Gastroesophageal sphincter (tissue), 4 donors: ENCODE measurements at regions not wholly inside any gene's neighbourhood (a gene's known extent, or its start where the extent isn't known, plus 50 kb on each side); places are given as distances from the start of the nearest gene placed in this dataset.

Experiments
- ATAC-seq: fragments of 150-250 bp; one replicate; pipeline ENCODE4 v1.9.1; 2016; ENCODE audit warnings: mild to moderate bottlenecking, moderate library complexity
- H3K27ac ChIP-seq, 4 donors: fragments of 200-600 bp; sonication (generic) in 3 of 4; 1 replicate in 3 of 4; 2 replicates in 1 of 4; pipeline ENCODE4 v1.5.1; 2016 to 2019
- H3K27me3 ChIP-seq: fragments of 200-600 bp; sonication (generic); one replicate; pipeline ENCODE4 v1.5.1; 2019
- H3K36me3 ChIP-seq, 2 donors: fragments of 200-600 bp; sonication (generic); one replicate each; pipeline ENCODE4 v1.5.1; 2019; ENCODE audit warnings: control low read depth in 1 of 2
- H3K4me1 ChIP-seq, 3 donors: fragments of 200-600 bp; sonication (generic); 1 replicate in 2 of 3; 2 replicates in 1 of 3; pipeline ENCODE4 v1.5.1; 2016 to 2019; ENCODE audit warnings: control low read depth in 2 of 3
- H3K4me3 ChIP-seq, 2 donors: fragments of 200-600 bp; sonication (generic); one replicate each; pipeline ENCODE4 v1.5.1; 2019; ENCODE audit warnings: mild to moderate bottlenecking in 1 of 2, moderate library complexity in 1 of 2
- H3K9me3 ChIP-seq, 3 donors: fragments of 200-600 bp; sonication (generic); one replicate each; pipeline ENCODE4 v1.5.1; 2017 to 2019; ENCODE audit warnings: control low read depth in 2 of 3
- CTCF ChIP-seq, 4 experiments: fragments of 200-600 bp in 2 of 4; fragments of 450-650 bp in 2 of 4; sonication (generic) in 1 of 4; IDR thresholded peaks; one replicate each; pipeline ENCODE4 v1.5.1; 2017 to 2019; ENCODE audit warnings: antibody characterized with exemption in 4 of 4, mild to moderate bottlenecking in 2 of 4, moderate library complexity in 2 of 4
- EP300 ChIP-seq: sonication (generic); formaldehyde crosslinking; IDR thresholded peaks from one replicate; pipeline ENCODE4 v1.6.1; 2017; ENCODE audit warnings: antibody characterized with exemption, mild to moderate bottlenecking
- POLR2A ChIP-seq, 2 donors: fragments of 450-650 bp; IDR thresholded peaks; one replicate each; pipeline ENCODE4 v1.6.1; 2017; ENCODE audit warnings: antibody characterized with exemption in 2 of 2, mild to moderate bottlenecking in 2 of 2, moderate library complexity in 1 of 2
- POLR2AphosphoS5 ChIP-seq: sonication (generic); formaldehyde crosslinking; IDR thresholded peaks from one replicate; pipeline ENCODE4 v1.6.1; 2017; ENCODE audit warnings: antibody characterized with exemption
- WGBS, 2 donors: methylation state at CpG; one replicate each; pipeline ENCODE4 v1.1.5; 2018; ENCODE audit warnings: low coverage in 1 of 2; 5-methylcytosine and 5-hydroxymethylcytosine counted together

- no peak overlapping the region for H3K27ac ChIP-seq
- WGBS, 2 donors = 76 to 86% methylated on average over 2 of the region's 2 CpGs
- no peak for TF ChIP-seq POLR2A (IDR thresholded peaks at IDR 0.05)
- no peak for TF ChIP-seq CTCF (IDR thresholded peaks at IDR 0.05)
- TF ChIP-seq EP300 = no peak
- TF ChIP-seq POLR2AphosphoS5 = no peak
- ATAC-seq = no peak
- H3K36me3 ChIP-seq = no peaks in the 10 kb centered on the region
- H3K4me1 ChIP-seq = no peaks in the 10 kb centered on the region
- no peaks in the 10 kb centered on the region for H3K9me3 ChIP-seq
- no peak overlapping the region for H3K4me3 ChIP-seq
- no peaks in the 10 kb centered on the region for H3K27me3 ChIP-seq
Measured at GRCh38 chr13:37412241-37412921, 186.2 kb downstream of the POSTN start.

GRCh38 chr13:37410316-37410715 is 188.3 kb downstream of the POSTN start:
- 51 to 75% methylated on average over 4 to 6 of the region's 6 CpGs for WGBS, 2 donors
- H3K36me3 ChIP-seq = no peaks in the 10 kb centered on the region
- H3K9me3 ChIP-seq = no peaks in the 10 kb centered on the region
- TF ChIP-seq CTCF (IDR thresholded peaks at IDR 0.05) (no peak), POLR2AphosphoS5 (no peak), POLR2A (IDR thresholded peaks at IDR 0.05) (no peak), EP300 (no peak)
- no peaks in the 10 kb centered on the region for H3K27me3 ChIP-seq
- H3K4me1 ChIP-seq = no peaks in the 10 kb centered on the region
- no peak overlapping the region for H3K4me3 ChIP-seq
- H3K27ac ChIP-seq = no peak overlapping the region
- ATAC-seq = no peak

GRCh38 chr13:37409756-37410155 is 188.8 kb downstream of the POSTN start:
- H3K4me1 ChIP-seq = no peaks in the 10 kb centered on the region
- no peak for ATAC-seq
- H3K36me3 ChIP-seq = no peaks in the 10 kb centered on the region
- H3K9me3 ChIP-seq = no peaks in the 10 kb centered on the region
- no peak overlapping the region for H3K27ac ChIP-seq
- H3K4me3 ChIP-seq = no peak overlapping the region
- H3K27me3 ChIP-seq = no peaks in the 10 kb centered on the region
- TF ChIP-seq EP300 = no peak
- TF ChIP-seq POLR2A (IDR thresholded peaks at IDR 0.05) = no peak
- no peak for TF ChIP-seq CTCF (IDR thresholded peaks at IDR 0.05)
- no peak for TF ChIP-seq POLR2AphosphoS5

- H3K27me3 ChIP-seq = no peaks in the 10 kb centered on the region
- no peak overlapping the region for H3K27ac ChIP-seq
- WGBS, 2 donors = 86 to 93% methylated on average over 4 of the region's 4 CpGs
- no peak for ATAC-seq
- TF ChIP-seq POLR2AphosphoS5 = no peak
- no peak for TF ChIP-seq EP300
- no peak for TF ChIP-seq CTCF (IDR thresholded peaks at IDR 0.05)
- TF ChIP-seq POLR2A (IDR thresholded peaks at IDR 0.05) = no peak
- no peaks in the 10 kb centered on the region for H3K36me3 ChIP-seq
- H3K4me3 ChIP-seq = no peak overlapping the region
- H3K4me1 ChIP-seq = no peaks in the 10 kb centered on the region
- no peaks in the 10 kb centered on the region for H3K9me3 ChIP-seq
Measured at GRCh38 chr13:37407156-37407555, 191.4 kb downstream of the POSTN start.

GRCh38 chr13:37406031-37406430 is 192.5 kb downstream of the POSTN start:
- H3K27ac ChIP-seq = no peak overlapping the region
- TF ChIP-seq CTCF (IDR thresholded peaks at IDR 0.05) = no peak
- no peak for TF ChIP-seq POLR2AphosphoS5
- no peak for TF ChIP-seq POLR2A (IDR thresholded peaks at IDR 0.05)
- no peak for TF ChIP-seq EP300
- H3K4me3 ChIP-seq = no peak overlapping the region
- H3K36me3 ChIP-seq = no peaks in the 10 kb centered on the region
- H3K27me3 ChIP-seq = no peaks in the 10 kb centered on the region
- H3K9me3 ChIP-seq = no peaks in the 10 kb centered on the region
- ATAC-seq = no peak
- WGBS, 2 donors = no CpG with 5 or more reads among the region's 1 CpG
- H3K4me1 ChIP-seq = no peaks in the 10 kb centered on the region
